Left colon (tissue), 2 donors: ENCODE measurements at regions not wholly inside any gene's neighbourhood (a gene's known extent, or its start where the extent isn't known, plus 50 kb on each side); places are given as distances from the start of the nearest gene placed in this dataset.
A peak's percentile ranks its signal among the peaks of the same experiment; 100 is the strongest.

Experiments used
- ATAC-seq: fragments of 200-7000 bp; cut with Tn5 transposase; one replicate; pipeline ENCODE4 v1.9.1; 2020; ENCODE audit warnings: mild to moderate bottlenecking, moderate library complexity
- DNase-seq, 2 donors: peaks; one replicate each; pipeline ENCODE4 v3.0.0-alpha.2; 2020
- intact Hi-C, 2 donors: fragments of 100-400 bp; cut with DNase I in 1 of 2; cut with micrococcal nuclease in 1 of 2; formaldehyde crosslinking; loops; one replicate each; pipeline versions ENCODE4 v1.11.2 to v1.14.0; 2022; cut with DNase I, micrococcal nuclease
- donor health status: DM: no; HTN: no; CAD: no.
- donor health status: DM: yes; HTN: yes; CAD: no.

DNA sequence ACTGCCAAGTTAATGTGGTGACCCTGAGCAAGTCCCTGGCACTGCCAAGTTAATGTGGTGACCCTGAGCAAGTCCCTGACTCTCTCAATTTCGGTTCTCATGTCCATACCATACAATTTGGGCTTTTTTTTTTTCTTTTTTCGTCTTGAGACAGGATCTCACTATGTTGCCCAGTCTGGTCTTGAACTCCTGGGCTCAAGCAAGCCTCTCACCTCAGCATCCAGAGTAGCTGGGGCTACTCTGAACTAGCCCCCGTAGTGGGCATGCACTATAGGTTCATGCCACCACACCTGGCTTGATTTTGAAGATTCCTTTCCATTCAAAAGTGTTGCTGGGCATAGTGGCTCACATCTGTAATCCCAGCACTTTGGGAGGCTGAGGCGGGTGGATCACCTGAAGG, 100.0 kb upstream of the FOXP4 start:
- intact Hi-C loops, result no loop called here
- DNase-seq, result no peak
- no peak for ATAC-seq

- intact Hi-C loops, result no loop called here
- ATAC-seq (no peak), DNase-seq (no peak)
Observed at GRCh38 chr6:41446907-41447545, 99.2 kb upstream of the FOXP4 start.

GRCh38 chr6:41448256-41448655, 97.9 kb upstream of the FOXP4 start:
- intact Hi-C loops, result no loop called here
- no peak for DNase-seq
- no peak for ATAC-seq

DNA sequence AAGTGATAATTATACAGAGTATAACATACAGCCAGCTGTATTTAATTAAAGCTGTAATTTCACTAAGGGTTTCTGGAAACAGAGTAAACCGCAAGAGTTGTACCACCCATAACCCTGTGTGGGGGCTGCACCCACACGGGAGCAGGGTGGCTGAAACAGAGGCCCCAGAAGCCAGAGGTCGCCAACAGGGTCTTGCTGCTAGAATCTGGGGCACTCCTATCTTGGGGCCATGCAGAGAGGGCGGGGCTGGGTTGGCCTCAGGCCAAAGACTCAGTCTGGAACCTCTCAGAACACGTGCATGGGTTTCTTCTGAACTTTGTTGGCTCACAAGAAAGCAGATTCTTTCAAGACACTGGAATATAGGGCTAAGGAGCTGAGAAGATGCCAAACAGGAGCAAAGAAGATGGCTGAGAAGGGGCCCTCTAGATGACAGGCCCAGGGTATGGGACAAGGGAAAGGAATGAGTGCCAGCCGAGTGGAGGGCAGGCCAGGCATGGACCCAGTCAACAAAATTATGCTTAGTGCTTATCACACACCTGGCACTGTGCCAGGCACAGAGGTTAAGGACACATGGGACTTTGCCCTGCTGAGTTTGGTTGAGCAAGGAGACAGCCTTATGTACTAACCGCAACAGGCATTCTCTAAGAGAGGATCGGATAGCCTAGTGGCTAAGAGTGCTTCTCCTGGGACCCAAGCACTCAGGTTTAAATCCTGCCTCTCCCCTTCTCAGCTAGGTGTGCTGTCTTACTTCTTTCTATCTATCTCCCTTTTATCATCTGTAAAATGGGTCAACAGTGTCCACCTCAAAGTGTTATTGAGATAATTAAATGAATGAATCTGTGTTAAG, 96.6 kb upstream of the FOXP4 start:
- peak; percentile 91 for ATAC-seq
- peak; percentile 84 to 86 for DNase-seq
- intact Hi-C loops, result no loop called here

- intact Hi-C loops, result no loop called here
- ATAC-seq (no peak), DNase-seq (no peak)
Observed at GRCh38 chr6:41450581-41450980, 95.6 kb upstream of the FOXP4 start.

DNA sequence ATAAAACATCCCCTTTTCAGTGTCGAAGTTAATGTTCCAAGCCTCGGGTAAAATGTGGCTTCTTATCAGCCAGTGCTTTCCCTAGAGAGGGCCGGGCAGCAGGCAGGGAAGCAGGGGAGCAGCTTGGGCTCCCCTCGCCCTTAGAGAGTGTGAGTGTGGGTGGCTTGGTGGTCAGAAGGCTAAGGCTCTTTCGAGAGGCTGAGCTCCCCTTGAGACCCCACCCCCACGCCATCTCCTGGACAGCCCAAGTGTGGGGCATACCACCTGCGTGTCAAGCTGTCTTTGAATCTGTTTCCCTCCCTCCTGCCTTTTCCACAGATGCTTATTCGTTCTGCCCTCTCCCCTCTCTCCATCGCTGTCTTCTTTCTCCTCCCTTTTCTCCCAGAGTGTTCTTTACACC, 95.1 kb upstream of the FOXP4 start:
- DNase-seq, result peak in 1 of 2 donors; percentile 45
- intact Hi-C loops, result no loop called here
- no peak for ATAC-seq

GRCh38 chr6:41451515-41452163, 94.5 kb upstream of the FOXP4 start:
- DNase-seq (no peak), ATAC-seq (no peak)
- intact Hi-C loops, result no loop called here

DNA sequence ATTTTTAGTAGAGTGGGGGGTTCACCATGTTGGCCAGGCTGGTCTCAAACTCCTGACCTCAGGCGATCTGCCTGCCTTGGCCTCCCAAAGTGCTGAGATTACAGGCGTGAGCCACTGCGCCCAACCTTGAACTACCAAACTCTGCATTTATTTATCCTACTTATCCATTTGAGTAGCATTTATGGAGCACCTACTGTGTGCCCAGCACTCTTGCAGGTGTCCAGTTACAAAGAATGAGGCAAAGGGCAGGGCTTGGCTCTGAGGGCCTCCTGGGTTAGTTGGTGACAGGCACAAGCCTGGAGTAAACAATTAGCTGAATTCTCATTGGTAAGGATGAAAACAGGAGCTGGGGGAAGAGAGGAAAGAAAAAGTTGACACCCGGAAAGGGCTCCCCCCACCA, 93.4 kb upstream of the FOXP4 start:
- DNase-seq (no peak), ATAC-seq (no peak)
- intact Hi-C loops, result no loop called here

GRCh38 chr6:41453244-41453643, 92.9 kb upstream of the FOXP4 start:
- intact Hi-C loops, result no loop called here
- ATAC-seq (no peak), DNase-seq (no peak)

DNA sequence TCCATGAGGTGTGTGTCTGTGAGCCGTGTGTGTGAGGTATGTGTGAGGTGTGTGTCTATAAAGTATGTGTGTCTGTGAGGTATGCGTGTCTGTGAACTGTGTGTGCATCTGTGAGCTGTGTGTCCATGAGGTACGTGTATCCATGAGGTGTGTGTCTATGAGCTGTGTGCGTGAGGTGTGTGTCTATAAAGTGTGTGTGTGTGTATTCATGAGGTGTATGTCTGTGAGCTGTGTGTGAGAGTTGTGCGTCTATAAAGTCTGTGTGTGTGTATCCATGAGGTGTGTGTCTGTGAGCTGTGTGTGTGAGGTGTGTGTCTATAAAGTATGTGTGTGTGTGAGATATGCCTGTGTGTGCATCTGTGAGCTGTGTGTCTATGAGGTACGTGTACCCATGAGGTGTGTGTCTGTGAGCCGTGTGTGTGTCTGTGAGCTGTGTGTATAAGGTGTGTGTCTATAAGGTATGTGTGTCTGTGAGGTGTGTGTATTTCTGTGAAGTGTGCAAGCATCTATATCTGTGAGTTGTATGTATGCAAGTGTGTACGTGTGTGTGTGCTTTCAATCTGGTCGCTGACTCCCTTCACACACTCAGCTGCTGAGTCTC, 91.9 kb upstream of the FOXP4 start:
- ATAC-seq (no peak), DNase-seq (no peak)
- intact Hi-C loops, result no loop called here

GRCh38 chr6:41455410-41455809, 90.8 kb upstream of the FOXP4 start:
- DNase-seq (no peak), ATAC-seq (no peak)
- intact Hi-C loops, result no loop called here

- ATAC-seq (no peak), DNase-seq (no peak)
- intact Hi-C loops, result no loop called here
Observed at GRCh38 chr6:41455818-41456217, 90.4 kb upstream of the FOXP4 start.

GRCh38 chr6:41457303-41457670, 88.9 kb upstream of the FOXP4 start:
- DNase-seq, result no peak
- intact Hi-C loops, result no loop called here
- ATAC-seq, result no peak

GRCh38 chr6:41459738-41460137, 86.4 kb upstream of the FOXP4 start:
- intact Hi-C loops, result loop anchor here in 1 of 2 donors (10.0 kb wide), 1 partner anchor 135 kb away; no protein-coding TSS in a partner anchor
- DNase-seq (no peak), ATAC-seq (peak; percentile 45)

DNA sequence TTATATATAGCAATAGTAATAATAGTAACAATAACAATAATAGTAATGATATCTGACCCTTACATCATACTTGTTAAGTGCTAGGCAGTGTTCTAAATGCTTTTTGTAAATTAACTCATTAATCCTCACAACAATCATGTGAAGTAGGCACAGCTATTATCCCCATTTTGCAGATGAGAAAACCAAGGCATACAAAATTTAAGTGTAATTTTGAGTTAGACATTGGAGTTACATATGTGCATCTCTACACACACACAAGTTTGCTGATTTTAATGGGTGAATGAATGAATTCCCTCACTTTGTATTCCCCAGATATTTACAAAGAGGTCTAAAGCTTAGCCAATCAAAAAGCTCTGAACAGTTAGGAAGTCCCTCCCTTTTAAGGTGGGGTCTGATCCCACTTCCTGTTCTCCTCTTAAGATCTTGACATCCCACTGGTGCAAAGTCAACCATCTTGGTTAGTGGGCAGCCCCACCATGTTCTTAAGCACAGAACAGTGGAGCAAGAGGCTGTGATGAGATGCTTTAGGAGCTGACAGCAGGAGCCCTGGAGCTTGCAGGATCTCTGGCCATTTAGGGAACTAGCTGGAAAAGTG, 85.3 kb upstream of the FOXP4 start:
- intact Hi-C loops, result loop anchor here in 1 of 2 donors (10.0 kb wide), 1 partner anchor 134 kb away; no protein-coding TSS in a partner anchor
- DNase-seq (no peak), ATAC-seq (no peak)

- ATAC-seq (no peak), DNase-seq (no peak)
Observed at GRCh38 chr6:41462033-41462432, 84.1 kb upstream of the FOXP4 start.

DNA sequence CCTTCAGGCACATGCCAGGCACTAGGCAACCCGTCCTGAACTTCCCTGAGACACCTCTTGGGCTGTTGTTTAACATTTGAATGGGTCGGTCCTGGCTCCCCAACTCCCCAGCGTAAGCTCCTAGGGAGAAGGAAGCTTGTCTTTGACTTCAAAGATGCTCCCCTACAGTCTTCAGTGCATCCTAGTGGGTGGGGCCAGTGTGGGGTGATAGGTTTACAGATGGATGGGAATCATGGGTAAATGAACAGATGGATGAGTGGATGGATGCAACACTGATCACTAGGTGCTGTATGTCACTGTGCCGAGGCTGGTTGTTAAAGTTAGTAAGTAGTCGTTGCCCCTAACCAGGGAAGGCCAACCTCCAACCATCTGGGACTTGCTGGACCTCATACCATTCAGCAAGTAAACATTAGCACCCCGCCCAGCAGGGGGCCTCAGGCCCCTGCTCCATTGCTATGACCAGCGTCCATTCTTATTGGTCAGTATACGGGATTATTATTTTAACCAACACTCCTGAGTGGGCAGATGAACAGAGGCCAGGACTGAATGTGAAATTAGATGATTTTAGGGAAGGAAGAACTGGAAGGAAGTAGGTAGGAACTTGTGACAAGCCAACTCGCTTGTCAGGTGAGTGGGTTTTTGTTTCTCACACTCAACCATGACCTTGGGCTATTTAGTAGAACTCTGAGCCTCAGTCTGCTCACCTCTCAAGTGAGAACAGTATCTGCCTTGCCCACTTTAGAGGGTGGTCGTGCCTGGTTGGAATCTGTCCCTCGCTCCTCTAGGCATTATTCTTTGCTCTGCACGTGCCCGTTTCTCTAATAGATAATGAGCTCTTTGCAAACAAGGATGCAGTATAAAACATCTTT, 82.9 kb upstream of the FOXP4 start:
- intact Hi-C loops, result loop anchor here in 1 of 2 donors (10.0 kb wide), 1 partner anchor 132 kb away; no protein-coding TSS in a partner anchor
- peak; percentile 86 for ATAC-seq
- peak in 1 of 2 donors; percentile 75 for DNase-seq

More at GRCh38 chr6:41462033-41462432, 84.1 kb upstream of the FOXP4 start:
- intact Hi-C loops, result loop anchor here in 1 of 2 donors (10.0 kb wide), 1 partner anchor 133 kb away; no protein-coding TSS in a partner anchor

DNA sequence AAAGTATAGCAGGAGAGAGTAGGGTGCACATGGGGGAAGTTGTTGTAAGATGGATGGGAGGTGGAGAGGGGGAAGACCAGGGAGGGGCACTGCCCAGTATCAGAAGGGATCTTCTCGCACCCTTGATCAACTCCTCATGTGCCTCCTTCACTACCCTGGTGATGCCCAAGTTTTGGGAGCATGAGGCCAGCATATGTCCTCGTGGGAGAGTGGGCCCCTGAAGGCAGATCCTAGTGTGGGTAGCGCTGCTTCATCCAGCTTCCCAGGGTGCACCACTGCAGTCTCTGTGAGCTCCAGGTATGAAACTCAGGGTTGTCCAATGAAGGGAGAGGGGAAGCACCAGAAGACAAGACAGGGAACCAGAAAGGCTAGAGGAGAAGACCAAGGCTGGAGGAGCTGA, 82.2 kb upstream of the FOXP4 start:
- intact Hi-C loops, result loop anchor here in 1 of 2 donors (10.0 kb wide), 1 partner anchor 131 kb away; no protein-coding TSS in a partner anchor
- no peak for DNase-seq
- ATAC-seq, result no peak
